ENCODE measurements at regions not wholly inside any gene's neighbourhood (a gene's known extent, or its start where the extent isn't known, plus 50 kb on each side); places are given as distances from the start of the nearest gene placed in this dataset.

- TF ChIP-seq REST (IDR thresholded peaks at IDR 0.05; ENCODE audit: insufficient read depth in 1 of 2, low read depth in 2 of 2, low read length in 1 of 2): no peak
- in situ Hi-C loops (cut with HindIII; ENCODE audit: low pct_unique_long_range_greater_than_20kb, low sequenced_read_pairs): no loop called here
- Histone ChIP-seq H3K36me3 (ENCODE audit: control insufficient read depth, insufficient read depth, low read length) (no peaks in the 10 kb centered on the region), H3K4me3 (ENCODE audit: low read depth in 2 of 2, low read length in 2 of 2) (no peak overlapping the region), H3K4me1 (ENCODE audit: control insufficient read depth, insufficient read depth, low read length) (no peaks in the 10 kb centered on the region), H3K9me3 (ENCODE audit: control insufficient read depth, insufficient read depth, low read depth, low read length) (no peaks in the 10 kb centered on the region), H3K27ac (ENCODE audit: low read length) (no peak overlapping the region), H3K27me3 (ENCODE audit: control insufficient read depth, insufficient read depth, low read length) (no peaks in the 10 kb centered on the region)
- no TSS peak for BruUV-seq (replicated peaks)
- ATAC-seq: no peak
- DNase-seq (ENCODE audit: low read depth, low spot score): no peak
- intact Hi-C loops (cut with micrococcal nuclease; ENCODE audit: unreplicated experiment): no loop called here
- POLR2A ChIA-PET: no interaction called here
- CTCF ChIA-PET: no interaction called here
These were observed 612.8 kb upstream of the PSMD7 start for GRCh38 chr16:73683804-73684203.

GRCh38 chr16:73672135-73672534 lies 624.2 kb upstream of the ZFHX3 start:
- CTCF ChIA-PET: no interaction called here
- peaks cover 4% of the 10 kb centered on the region; the same call in 1 of the 2 replicates for H3K27me3 ChIP-seq (ENCODE audit: control insufficient read depth, insufficient read depth, low read length)
- no peaks in the 10 kb centered on the region; the same call in 1 of the 2 replicates for H3K9me3 ChIP-seq (ENCODE audit: control insufficient read depth, insufficient read depth, low read depth, low read length)
- POLR2A ChIA-PET: no interaction called here
- in situ Hi-C loops (cut with HindIII; ENCODE audit: low pct_unique_long_range_greater_than_20kb, low sequenced_read_pairs) (no loop called here), intact Hi-C loops (cut with micrococcal nuclease; ENCODE audit: unreplicated experiment) (no loop called here)
- H3K27ac ChIP-seq (ENCODE audit: low read length): no peak overlapping the region
- no TSS peak for BruUV-seq (replicated peaks)
- H3K36me3 ChIP-seq (ENCODE audit: control insufficient read depth, insufficient read depth, low read length): no peaks in the 10 kb centered on the region
- ATAC-seq (no peak), DNase-seq (ENCODE audit: low read depth, low spot score) (no peak)
- H3K4me3 ChIP-seq (ENCODE audit: low read depth in 2 of 2, low read length in 2 of 2): no peak overlapping the region
- H3K4me1 ChIP-seq (ENCODE audit: control insufficient read depth, insufficient read depth, low read length): no peaks in the 10 kb centered on the region
- TF ChIP-seq TCF7L2 (IDR thresholded peaks at IDR 0.05; ENCODE audit: low read depth, low read length) (no peak), CTCF (IDR thresholded peaks at IDR 0.05) (no peak), REST (IDR thresholded peaks at IDR 0.05; ENCODE audit: insufficient read depth in 1 of 2, low read depth in 2 of 2, low read length in 1 of 2) (no peak), SIN3A (IDR thresholded peaks at IDR 0.05; ENCODE audit: borderline replicate concordance, insufficient read depth, low read depth, low read length) (no peak), POLR2AphosphoS5 (IDR thresholded peaks at IDR 0.05; ENCODE audit: low read depth, low read length) (no peak)

Data from Panc1 (cell line).